ENCODE measurements at regions not wholly inside any gene's neighbourhood (a gene's known extent, or its start where the extent isn't known, plus 50 kb on each side); places are given as distances from the start of the nearest gene placed in this dataset.

DNA sequence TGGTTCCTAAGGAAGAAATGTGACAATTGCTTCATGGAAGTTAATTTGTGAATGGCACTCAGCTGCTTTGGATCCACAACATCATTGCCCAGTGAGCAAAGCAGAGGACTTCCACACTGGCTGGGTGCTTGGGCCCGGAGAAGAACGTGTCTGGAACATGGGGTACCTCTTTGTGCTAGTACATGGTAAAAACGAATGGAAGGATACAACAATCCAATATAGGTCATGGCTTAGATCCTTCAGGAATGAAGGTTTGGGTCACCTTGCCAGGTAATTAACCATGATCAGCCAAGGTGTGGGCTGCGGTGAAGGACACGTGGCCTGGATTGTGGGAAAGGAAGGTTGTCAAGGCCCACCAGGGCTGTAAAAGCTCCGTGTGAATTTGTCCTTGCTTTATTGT is 245.9 kb upstream of the HS6ST1 start:
- Mint-ChIP-seq H3K36me3 (no peaks in the 10 kb centered on the region), H3K4me1 (peaks cover 15% of the 10 kb centered on the region), H3K4me3 (no peak overlapping the region), H3K27ac (no peak overlapping the region), H3K9me3 (0 out of 2 replicates have a peak, but pooled peaks cover 3% of the 10 kb centered on the region), H3K27me3 (ENCODE audit: low read depth) (no peaks in the 10 kb centered on the region; the same call in 1 of the 2 replicates)
- no peak for TF ChIP-seq IRF2 (CRISPR knock-in tag; IDR thresholded peaks at IDR 0.05; ENCODE audit: borderline replicate concordance, low read depth)
- CTCF ChIA-PET = no interaction called here
- ATAC-seq = no peak
- POLR2A ChIA-PET = no interaction called here
- DNase-seq (ENCODE audit: low spot score) = no peak

DNA sequence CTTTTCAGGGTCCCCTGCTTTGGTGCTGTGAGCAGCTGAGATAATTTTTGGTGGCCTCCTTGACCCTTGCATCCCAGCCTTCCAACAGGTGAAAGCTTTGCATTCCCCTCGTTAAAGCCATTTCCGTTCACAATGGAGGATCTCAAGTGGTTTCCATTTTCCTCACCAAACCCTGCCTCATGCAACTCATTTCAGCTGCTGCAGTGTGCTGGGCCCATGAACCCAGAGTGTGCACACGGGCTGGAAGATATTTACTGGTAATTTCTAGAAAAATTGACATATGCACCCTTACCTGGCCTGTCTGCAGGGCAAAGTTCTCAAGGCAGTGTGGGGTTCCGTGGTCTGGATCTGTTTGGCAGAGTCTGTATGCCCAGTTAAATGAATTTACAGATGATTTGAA is 246.8 kb upstream of the HS6ST1 start:
- H3K4me1 Mint-ChIP-seq = peaks cover 15% of the 10 kb centered on the region
- H3K36me3 Mint-ChIP-seq = no peaks in the 10 kb centered on the region
- DNase-seq (ENCODE audit: low spot score) = no peak
- 0 out of 2 replicates have a peak, but pooled peaks cover 3% of the 10 kb centered on the region for H3K9me3 Mint-ChIP-seq
- no peak for ATAC-seq
- no peaks in the 10 kb centered on the region; the same call in 1 of the 2 replicates for H3K27me3 Mint-ChIP-seq (ENCODE audit: low read depth)
- no peak overlapping the region for H3K4me3 Mint-ChIP-seq
- H3K27ac Mint-ChIP-seq = no peak overlapping the region
- ChIA-PET POLR2A (no interaction called here), CTCF (no interaction called here)
- no peak for TF ChIP-seq ZNF423 (CRISPR knock-in tag; IDR thresholded peaks at IDR 0.05)
- TF ChIP-seq ZNF121 (CRISPR knock-in tag; IDR thresholded peaks at IDR 0.05) = no peak
- no peak for TF ChIP-seq OVOL2 (CRISPR knock-in tag; IDR thresholded peaks at IDR 0.05; ENCODE audit: borderline replicate concordance)
- no peak for TF ChIP-seq SP1 (CRISPR knock-in tag; conservative IDR thresholded peaks at IDR 0.05)
- TF ChIP-seq ZBTB21 (CRISPR knock-in tag; IDR thresholded peaks at IDR 0.05; ENCODE audit: borderline replicate concordance) = no peak
- TF ChIP-seq NFE2L1 (CRISPR knock-in tag; IDR thresholded peaks at IDR 0.05) = no peak
- TF ChIP-seq, protein P1, sequence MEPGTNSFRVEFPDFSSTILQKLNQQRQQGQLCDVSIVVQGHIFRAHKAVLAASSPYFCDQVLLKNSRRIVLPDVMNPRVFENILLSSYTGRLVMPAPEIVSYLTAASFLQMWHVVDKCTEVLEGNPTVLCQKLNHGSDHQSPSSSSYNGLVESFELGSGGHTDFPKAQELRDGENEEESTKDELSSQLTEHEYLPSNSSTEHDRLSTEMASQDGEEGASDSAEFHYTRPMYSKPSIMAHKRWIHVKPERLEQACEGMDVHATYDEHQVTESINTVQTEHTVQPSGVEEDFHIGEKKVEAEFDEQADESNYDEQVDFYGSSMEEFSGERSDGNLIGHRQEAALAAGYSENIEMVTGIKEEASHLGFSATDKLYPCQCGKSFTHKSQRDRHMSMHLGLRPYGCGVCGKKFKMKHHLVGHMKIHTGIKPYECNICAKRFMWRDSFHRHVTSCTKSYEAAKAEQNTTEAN (CRISPR knock-in tag; IDR thresholded peaks at IDR 0.05) = no peak
- TF ChIP-seq SMAD3 (CRISPR knock-in tag; IDR thresholded peaks at IDR 0.05; ENCODE audit: borderline replicate concordance) = no peak
- TF ChIP-seq, protein P2, sequence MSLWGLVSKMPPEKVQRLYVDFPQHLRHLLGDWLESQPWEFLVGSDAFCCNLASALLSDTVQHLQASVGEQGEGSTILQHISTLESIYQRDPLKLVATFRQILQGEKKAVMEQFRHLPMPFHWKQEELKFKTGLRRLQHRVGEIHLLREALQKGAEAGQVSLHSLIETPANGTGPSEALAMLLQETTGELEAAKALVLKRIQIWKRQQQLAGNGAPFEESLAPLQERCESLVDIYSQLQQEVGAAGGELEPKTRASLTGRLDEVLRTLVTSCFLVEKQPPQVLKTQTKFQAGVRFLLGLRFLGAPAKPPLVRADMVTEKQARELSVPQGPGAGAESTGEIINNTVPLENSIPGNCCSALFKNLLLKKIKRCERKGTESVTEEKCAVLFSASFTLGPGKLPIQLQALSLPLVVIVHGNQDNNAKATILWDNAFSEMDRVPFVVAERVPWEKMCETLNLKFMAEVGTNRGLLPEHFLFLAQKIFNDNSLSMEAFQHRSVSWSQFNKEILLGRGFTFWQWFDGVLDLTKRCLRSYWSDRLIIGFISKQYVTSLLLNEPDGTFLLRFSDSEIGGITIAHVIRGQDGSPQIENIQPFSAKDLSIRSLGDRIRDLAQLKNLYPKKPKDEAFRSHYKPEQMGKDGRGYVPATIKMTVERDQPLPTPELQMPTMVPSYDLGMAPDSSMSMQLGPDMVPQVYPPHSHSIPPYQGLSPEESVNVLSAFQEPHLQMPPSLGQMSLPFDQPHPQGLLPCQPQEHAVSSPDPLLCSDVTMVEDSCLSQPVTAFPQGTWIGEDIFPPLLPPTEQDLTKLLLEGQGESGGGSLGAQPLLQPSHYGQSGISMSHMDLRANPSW (CRISPR knock-in tag; conservative IDR thresholded peaks at IDR 0.05; ENCODE audit: low read depth) = no peak
- TF ChIP-seq, protein P3, sequence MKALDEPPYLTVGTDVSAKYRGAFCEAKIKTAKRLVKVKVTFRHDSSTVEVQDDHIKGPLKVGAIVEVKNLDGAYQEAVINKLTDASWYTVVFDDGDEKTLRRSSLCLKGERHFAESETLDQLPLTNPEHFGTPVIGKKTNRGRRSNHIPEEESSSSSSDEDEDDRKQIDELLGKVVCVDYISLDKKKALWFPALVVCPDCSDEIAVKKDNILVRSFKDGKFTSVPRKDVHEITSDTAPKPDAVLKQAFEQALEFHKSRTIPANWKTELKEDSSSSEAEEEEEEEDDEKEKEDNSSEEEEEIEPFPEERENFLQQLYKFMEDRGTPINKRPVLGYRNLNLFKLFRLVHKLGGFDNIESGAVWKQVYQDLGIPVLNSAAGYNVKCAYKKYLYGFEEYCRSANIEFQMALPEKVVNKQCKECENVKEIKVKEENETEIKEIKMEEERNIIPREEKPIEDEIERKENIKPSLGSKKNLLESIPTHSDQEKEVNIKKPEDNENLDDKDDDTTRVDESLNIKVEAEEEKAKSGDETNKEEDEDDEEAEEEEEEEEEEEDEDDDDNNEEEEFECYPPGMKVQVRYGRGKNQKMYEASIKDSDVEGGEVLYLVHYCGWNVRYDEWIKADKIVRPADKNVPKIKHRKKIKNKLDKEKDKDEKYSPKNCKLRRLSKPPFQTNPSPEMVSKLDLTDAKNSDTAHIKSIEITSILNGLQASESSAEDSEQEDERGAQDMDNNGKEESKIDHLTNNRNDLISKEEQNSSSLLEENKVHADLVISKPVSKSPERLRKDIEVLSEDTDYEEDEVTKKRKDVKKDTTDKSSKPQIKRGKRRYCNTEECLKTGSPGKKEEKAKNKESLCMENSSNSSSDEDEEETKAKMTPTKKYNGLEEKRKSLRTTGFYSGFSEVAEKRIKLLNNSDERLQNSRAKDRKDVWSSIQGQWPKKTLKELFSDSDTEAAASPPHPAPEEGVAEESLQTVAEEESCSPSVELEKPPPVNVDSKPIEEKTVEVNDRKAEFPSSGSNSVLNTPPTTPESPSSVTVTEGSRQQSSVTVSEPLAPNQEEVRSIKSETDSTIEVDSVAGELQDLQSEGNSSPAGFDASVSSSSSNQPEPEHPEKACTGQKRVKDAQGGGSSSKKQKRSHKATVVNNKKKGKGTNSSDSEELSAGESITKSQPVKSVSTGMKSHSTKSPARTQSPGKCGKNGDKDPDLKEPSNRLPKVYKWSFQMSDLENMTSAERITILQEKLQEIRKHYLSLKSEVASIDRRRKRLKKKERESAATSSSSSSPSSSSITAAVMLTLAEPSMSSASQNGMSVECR (CRISPR knock-in tag; IDR thresholded peaks at IDR 0.05; ENCODE audit: borderline replicate concordance) = no peak
- TF ChIP-seq, protein P4, sequence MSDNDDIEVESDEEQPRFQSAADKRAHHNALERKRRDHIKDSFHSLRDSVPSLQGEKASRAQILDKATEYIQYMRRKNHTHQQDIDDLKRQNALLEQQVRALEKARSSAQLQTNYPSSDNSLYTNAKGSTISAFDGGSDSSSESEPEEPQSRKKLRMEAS (CRISPR knock-in tag; IDR thresholded peaks at IDR 0.05) = no peak
- TF ChIP-seq TEAD1 (CRISPR knock-in tag; IDR thresholded peaks at IDR 0.05) = no peak
- TF ChIP-seq, protein P5, sequence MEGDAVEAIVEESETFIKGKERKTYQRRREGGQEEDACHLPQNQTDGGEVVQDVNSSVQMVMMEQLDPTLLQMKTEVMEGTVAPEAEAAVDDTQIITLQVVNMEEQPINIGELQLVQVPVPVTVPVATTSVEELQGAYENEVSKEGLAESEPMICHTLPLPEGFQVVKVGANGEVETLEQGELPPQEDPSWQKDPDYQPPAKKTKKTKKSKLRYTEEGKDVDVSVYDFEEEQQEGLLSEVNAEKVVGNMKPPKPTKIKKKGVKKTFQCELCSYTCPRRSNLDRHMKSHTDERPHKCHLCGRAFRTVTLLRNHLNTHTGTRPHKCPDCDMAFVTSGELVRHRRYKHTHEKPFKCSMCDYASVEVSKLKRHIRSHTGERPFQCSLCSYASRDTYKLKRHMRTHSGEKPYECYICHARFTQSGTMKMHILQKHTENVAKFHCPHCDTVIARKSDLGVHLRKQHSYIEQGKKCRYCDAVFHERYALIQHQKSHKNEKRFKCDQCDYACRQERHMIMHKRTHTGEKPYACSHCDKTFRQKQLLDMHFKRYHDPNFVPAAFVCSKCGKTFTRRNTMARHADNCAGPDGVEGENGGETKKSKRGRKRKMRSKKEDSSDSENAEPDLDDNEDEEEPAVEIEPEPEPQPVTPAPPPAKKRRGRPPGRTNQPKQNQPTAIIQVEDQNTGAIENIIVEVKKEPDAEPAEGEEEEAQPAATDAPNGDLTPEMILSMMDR (IDR thresholded peaks at IDR 0.05) = no peak
